Upper lobe of right lung (tissue), 1 donor: ENCODE measurements at regions not wholly inside any gene's neighbourhood (a gene's known extent, or its start where the extent isn't known, plus 50 kb on each side); places are given as distances from the start of the nearest gene placed in this dataset.
A peak's percentile ranks its signal among the peaks of the same experiment; 100 is the strongest.
"Not testable (repeated sequence)": the region's sequence is repeated elsewhere in the genome, so short reads cannot be mapped to it uniquely, and the experiment has no call there.

Experiments used
- ATAC-seq: fragments of 200-7000 bp; cut with Tn5 transposase; one replicate; pipeline ENCODE4 v1.9.1; 2020; ENCODE audit warnings: mild to moderate bottlenecking, moderate library complexity
- DNase-seq: peaks from one replicate; pipeline ENCODE4 v3.0.0-alpha.2; 2020
- H3K27ac ChIP-seq: fragments of 200-600 bp; one replicate; pipeline ENCODE4 v1.8.0; 2022
- H3K27me3 ChIP-seq: fragments of 200-600 bp; one replicate; pipeline ENCODE4 v1.8.0; 2022; ENCODE audit warnings: mild to moderate bottlenecking
- H3K36me3 ChIP-seq: fragments of 200-600 bp; one replicate; pipeline ENCODE4 v1.8.0; 2022
- H3K4me1 ChIP-seq: fragments of 200-600 bp; one replicate; pipeline ENCODE4 v1.8.0; 2022
- H3K4me3 ChIP-seq: fragments of 200-600 bp; one replicate; pipeline ENCODE4 v1.8.0; 2022; ENCODE audit warnings: mild to moderate bottlenecking
- H3K9me3 ChIP-seq: fragments of 200-600 bp; one replicate; pipeline ENCODE4 v1.8.0; 2022
- CTCF ChIP-seq: fragments of 200-600 bp; IDR thresholded peaks from one replicate; pipeline ENCODE4 v1.8.0; 2022; ENCODE audit warnings: antibody characterized with exemption
- intact Hi-C: fragments of 100-400 bp; cut with DNase I; formaldehyde crosslinking; loops from one replicate; pipeline ENCODE4 v1.11.0; 2022
- donor health status: DM: no; HTN: yes; CAD: no; lungs with severe emphysema.

GRCh38 chr4:169922632-169923276 lies 103.4 kb downstream of the MFAP3L start:
- Histone ChIP-seq H3K4me1 (no peaks in the 10 kb centered on the region), H3K4me3 (no peak overlapping the region), H3K36me3 (no peaks in the 10 kb centered on the region), H3K9me3 (no peaks in the 10 kb centered on the region), H3K27me3 (no peaks in the 10 kb centered on the region), H3K27ac (no peak overlapping the region)
- ATAC-seq = peak; percentile 32
- no peak for TF ChIP-seq CTCF
- intact Hi-C loops = no loop called here
- DNase-seq = no peak

GRCh38 chr4:169921732-169922131 lies 104.5 kb downstream of the MFAP3L start:
- intact Hi-C loops = no loop called here
- ATAC-seq = no peak
- Histone ChIP-seq H3K4me3 (no peak overlapping the region), H3K27me3 (no peaks in the 10 kb centered on the region), H3K9me3 (no peaks in the 10 kb centered on the region), H3K4me1 (no peaks in the 10 kb centered on the region), H3K27ac (no peak overlapping the region), H3K36me3 (no peaks in the 10 kb centered on the region)
- no peak for DNase-seq
- TF ChIP-seq CTCF = no peak

GRCh38 chr4:169921237-169921636 lies 105.0 kb downstream of the MFAP3L start:
- Histone ChIP-seq H3K27me3 (no peaks in the 10 kb centered on the region), H3K27ac (no peak overlapping the region)
- DNase-seq = no peak

GRCh38 chr4:169919194-169920124 lies 106.7 kb downstream of the MFAP3L start:
- DNase-seq, H3K27me3 ChIP-seq, H3K36me3 ChIP-seq, H3K4me3 ChIP-seq, intact Hi-C loops, H3K4me1 ChIP-seq, ATAC-seq, H3K27ac ChIP-seq, H3K9me3 ChIP-seq: not testable (repeated sequence)

More at GRCh38 chr4:169921237-169921636, 105.0 kb downstream of the MFAP3L start:
- Histone ChIP-seq H3K9me3 (no peaks in the 10 kb centered on the region), H3K4me1 (no peaks in the 10 kb centered on the region), H3K4me3 (no peak overlapping the region), H3K36me3 (no peaks in the 10 kb centered on the region)
- intact Hi-C loops = no loop called here
- ATAC-seq = no peak
- no peak for TF ChIP-seq CTCF

GRCh38 chr4:169915545-169915944 lies 110.7 kb downstream of the MFAP3L start:
- DNase-seq = no peak
- no peak for TF ChIP-seq CTCF
- Histone ChIP-seq H3K36me3 (no peaks in the 10 kb centered on the region), H3K9me3 (no peaks in the 10 kb centered on the region), H3K4me3 (no peak overlapping the region), H3K27me3 (no peaks in the 10 kb centered on the region), H3K27ac (no peak overlapping the region), H3K4me1 (no peaks in the 10 kb centered on the region)
- intact Hi-C loops = no loop called here
- no peak for ATAC-seq

- Histone ChIP-seq H3K27ac (no peak overlapping the region), H3K36me3 (no peaks in the 10 kb centered on the region), H3K27me3 (no peaks in the 10 kb centered on the region), H3K4me3 (no peak overlapping the region), H3K9me3 (no peaks in the 10 kb centered on the region), H3K4me1 (no peaks in the 10 kb centered on the region)
- DNase-seq (no peak), ATAC-seq (no peak)
- intact Hi-C loops = no loop called here
- TF ChIP-seq CTCF = no peak
These were observed 111.3 kb downstream of the MFAP3L start for GRCh38 chr4:169914866-169915265.
